Breast epithelium (tissue), 4 donors: ENCODE measurements at regions not wholly inside any gene's neighbourhood (a gene's known extent, or its start where the extent isn't known, plus 50 kb on each side); places are given as distances from the start of the nearest gene placed in this dataset.

Experiments
- DNase-seq, 2 donors: peaks; one replicate each; pipeline ENCODE4 v3.0.0-alpha.2; 2019; ENCODE audit warnings: low spot score in 2 of 2
- H3K27ac ChIP-seq, 2 donors: fragments of 200-600 bp; sonication (generic) in 1 of 2; one replicate each; pipeline ENCODE4 v1.5.1; 2016 to 2019; ENCODE audit warnings: mild to moderate bottlenecking in 1 of 2
- H3K27me3 ChIP-seq, 2 donors: fragments of 200-600 bp; sonication (generic) in 1 of 2; one replicate each; pipeline versions ENCODE4 v1.5.1 to v1.6.0; 2017 to 2019; ENCODE audit warnings: control low read depth in 1 of 2, mild to moderate bottlenecking in 1 of 2
- H3K36me3 ChIP-seq: fragments of 200-600 bp; one replicate; pipeline ENCODE4 v1.5.1; 2019
- H3K4me1 ChIP-seq, 2 donors: fragments of 200-600 bp; sonication (generic); one replicate each; pipeline ENCODE4 v1.5.1; 2016 to 2019; ENCODE audit warnings: control low read depth in 1 of 2
- H3K4me3 ChIP-seq, 3 donors: fragments of 200-600 bp; sonication (generic); 1 replicate in 2 of 3; 2 replicates in 1 of 3; pipeline ENCODE4 v1.5.1; 2016 to 2019; ENCODE audit warnings: mild to moderate bottlenecking in 3 of 3, moderate library complexity in 2 of 3
- H3K9me3 ChIP-seq, 2 donors: fragments of 200-600 bp; sonication (generic) in 1 of 2; one replicate each; pipeline ENCODE4 v1.5.1; 2016 to 2019; ENCODE audit warnings: control low read depth in 1 of 2
- POLR2A ChIP-seq: fragments of 450-650 bp; IDR thresholded peaks from one replicate; pipeline ENCODE4 v1.6.1; 2016; ENCODE audit warnings: antibody characterized with exemption, mild to moderate bottlenecking, moderate library complexity
- POLR2AphosphoS5 ChIP-seq, 3 donors: sonication (generic); formaldehyde crosslinking; IDR thresholded peaks; one replicate each; pipeline ENCODE4 v1.6.1; 2017; ENCODE audit warnings: antibody characterized with exemption in 3 of 3
- intact Hi-C: fragments of 100-400 bp; cut with DNase I; formaldehyde crosslinking; loops from one replicate; pipeline ENCODE4 v1.15.1; 2023; ENCODE audit warnings: low total_unique reads
- TF ChIP-seq, protein P1 (sequence below), 3 donors: fragments of 450-650 bp; IDR thresholded peaks; one replicate each; pipeline ENCODE4 v1.5.1; 2016 to 2017; ENCODE audit warnings: antibody characterized with exemption in 3 of 3, mild to moderate bottlenecking in 3 of 3, moderate library complexity in 3 of 3

DNA sequence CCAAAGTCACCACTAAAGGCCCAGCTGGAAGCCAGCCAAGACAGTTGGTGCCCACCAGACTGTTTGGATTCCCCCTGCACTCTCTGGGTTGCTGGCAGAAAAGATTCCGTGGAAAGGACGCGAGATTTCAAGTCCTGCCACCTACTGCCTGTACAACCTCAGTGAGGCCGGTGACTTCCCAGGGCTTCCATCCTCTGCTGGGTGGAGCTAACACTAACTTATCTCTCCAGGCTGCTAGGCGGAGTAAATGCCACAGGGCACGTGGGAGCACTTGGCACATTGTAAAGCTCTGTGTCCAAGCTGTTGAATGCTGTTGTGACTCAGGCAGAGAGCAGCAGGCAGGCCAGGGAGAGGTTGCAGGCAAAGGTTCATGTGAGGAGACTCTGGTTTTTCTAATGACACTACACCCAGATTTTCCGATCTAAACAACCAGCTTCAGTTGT, 50.9 kb upstream of the CDON start:
- Histone ChIP-seq H3K27ac (peak overlapping the region; percentile 80 to 84), H3K4me3 (no peak overlapping the region), H3K9me3 (no peaks in the 10 kb centered on the region), H3K4me1 (peaks cover 6 to 14% of the 10 kb centered on the region in 2 donors), H3K36me3 (no peaks in the 10 kb centered on the region), H3K27me3 (no peaks in the 10 kb centered on the region)
- peak; percentile 84 to 89 for DNase-seq
- TF ChIP-seq POLR2A (no peak), POLR2AphosphoS5 (IDR thresholded peaks at IDR 0.05) (peak; percentile 52 to 80 (median 71))
- TF ChIP-seq, protein P1, sequence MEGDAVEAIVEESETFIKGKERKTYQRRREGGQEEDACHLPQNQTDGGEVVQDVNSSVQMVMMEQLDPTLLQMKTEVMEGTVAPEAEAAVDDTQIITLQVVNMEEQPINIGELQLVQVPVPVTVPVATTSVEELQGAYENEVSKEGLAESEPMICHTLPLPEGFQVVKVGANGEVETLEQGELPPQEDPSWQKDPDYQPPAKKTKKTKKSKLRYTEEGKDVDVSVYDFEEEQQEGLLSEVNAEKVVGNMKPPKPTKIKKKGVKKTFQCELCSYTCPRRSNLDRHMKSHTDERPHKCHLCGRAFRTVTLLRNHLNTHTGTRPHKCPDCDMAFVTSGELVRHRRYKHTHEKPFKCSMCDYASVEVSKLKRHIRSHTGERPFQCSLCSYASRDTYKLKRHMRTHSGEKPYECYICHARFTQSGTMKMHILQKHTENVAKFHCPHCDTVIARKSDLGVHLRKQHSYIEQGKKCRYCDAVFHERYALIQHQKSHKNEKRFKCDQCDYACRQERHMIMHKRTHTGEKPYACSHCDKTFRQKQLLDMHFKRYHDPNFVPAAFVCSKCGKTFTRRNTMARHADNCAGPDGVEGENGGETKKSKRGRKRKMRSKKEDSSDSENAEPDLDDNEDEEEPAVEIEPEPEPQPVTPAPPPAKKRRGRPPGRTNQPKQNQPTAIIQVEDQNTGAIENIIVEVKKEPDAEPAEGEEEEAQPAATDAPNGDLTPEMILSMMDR (IDR thresholded peaks at IDR 0.05), result no peak
- intact Hi-C loops, result no loop called here

DNA sequence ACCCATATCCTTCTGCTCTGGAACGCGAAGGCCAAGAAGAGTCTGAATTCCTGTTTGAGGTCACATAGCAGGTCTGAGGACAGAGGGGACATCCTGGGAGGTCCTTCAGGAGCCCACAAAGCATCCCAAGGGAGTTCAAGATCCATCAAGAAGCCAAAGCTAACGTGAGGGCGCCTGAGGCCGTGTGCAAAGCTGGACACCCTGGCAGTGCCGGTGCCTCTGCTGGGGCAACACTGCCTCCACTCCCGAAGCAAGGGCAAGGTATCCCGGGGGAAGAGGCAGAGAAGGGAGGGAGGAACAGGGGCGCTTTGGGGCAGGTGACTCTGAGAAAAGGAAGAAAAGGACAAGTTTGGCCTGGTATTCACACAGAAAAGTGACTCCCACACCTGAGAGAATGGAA, 50.3 kb upstream of the CDON start:
- TF ChIP-seq, protein P1 (IDR thresholded peaks at IDR 0.05), result no peak
- TF ChIP-seq POLR2AphosphoS5 (IDR thresholded peaks at IDR 0.05) (no peak), POLR2A (no peak)
- H3K27me3 ChIP-seq, result no peaks in the 10 kb centered on the region
- no peaks in the 10 kb centered on the region for H3K36me3 ChIP-seq
- no peak overlapping the region for H3K4me3 ChIP-seq
- H3K4me1 ChIP-seq, result peaks cover 6 to 14% of the 10 kb centered on the region in 2 donors
- intact Hi-C loops, result no loop called here
- no peaks in the 10 kb centered on the region for H3K9me3 ChIP-seq
- DNase-seq, result no peak
- peak overlapping the region; percentile 80 to 84 for H3K27ac ChIP-seq

DNA sequence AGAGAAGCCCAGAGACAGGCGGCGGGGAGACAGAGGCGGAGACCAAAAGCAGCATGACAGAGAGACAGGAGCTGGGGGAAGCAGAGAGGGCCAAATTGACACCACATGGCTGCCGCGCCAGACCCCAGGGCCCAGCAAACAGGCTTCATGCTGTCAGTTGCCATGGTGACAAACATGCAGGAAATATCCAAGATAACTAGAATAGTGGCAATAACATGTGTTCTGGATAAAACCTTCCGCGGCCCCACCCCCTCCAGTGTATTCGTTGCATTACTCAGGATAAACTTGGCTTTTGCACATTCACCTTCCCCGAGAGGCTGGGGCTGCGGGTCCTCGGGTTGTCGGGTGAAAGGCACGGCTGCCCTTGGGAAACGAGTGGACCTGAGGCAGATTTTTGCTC, 49.9 kb upstream of the CDON start:
- Histone ChIP-seq H3K4me3 (no peak overlapping the region), H3K36me3 (no peaks in the 10 kb centered on the region), H3K9me3 (no peaks in the 10 kb centered on the region), H3K27me3 (no peaks in the 10 kb centered on the region), H3K4me1 (peaks cover 6 to 14% of the 10 kb centered on the region in 2 donors), H3K27ac (peak overlapping the region; percentile 80 to 84)
- TF ChIP-seq POLR2A (no peak), POLR2AphosphoS5 (IDR thresholded peaks at IDR 0.05) (no peak)
- TF ChIP-seq, protein P1 (IDR thresholded peaks at IDR 0.05), result no peak
- DNase-seq, result no peak
- intact Hi-C loops, result no loop called here
